ENCODE measurements at regions not wholly inside any gene's neighbourhood (a gene's known extent, or its start where the extent isn't known, plus 50 kb on each side); places are given as distances from the start of the nearest gene placed in this dataset.
"Not testable (repeated sequence)": the region's sequence is repeated elsewhere in the genome, so short reads cannot be mapped to it uniquely, and the experiment has no call there.

DNA sequence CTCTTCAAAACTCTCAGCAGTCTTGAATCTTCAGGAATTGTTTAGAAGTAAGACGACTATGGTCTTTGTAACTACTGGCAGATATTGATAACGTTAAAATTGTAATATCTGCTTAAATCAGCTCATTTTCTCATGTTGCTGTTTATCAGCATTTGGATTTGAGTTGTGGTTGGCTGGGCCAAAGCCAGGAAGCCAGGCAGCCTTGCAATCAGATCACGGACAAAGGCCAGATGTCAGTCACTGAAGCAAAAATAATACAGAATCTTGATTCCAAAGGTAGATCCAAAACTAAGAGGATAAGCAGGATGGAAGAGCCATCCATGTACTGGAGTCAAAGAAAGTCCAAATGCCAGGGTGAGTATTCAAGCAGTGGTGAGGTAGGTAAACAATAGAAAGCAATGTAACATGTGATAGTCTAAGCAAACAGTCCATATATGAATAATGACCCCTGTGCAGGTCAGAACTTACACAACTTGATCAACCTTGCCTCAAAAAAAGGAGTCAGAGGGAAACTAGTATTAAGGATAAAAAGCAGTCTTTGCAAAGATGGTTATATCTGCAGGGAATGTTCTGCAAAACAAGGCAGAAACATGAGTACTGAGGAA, 95.8 kb upstream of the RAP1B start:
- no peak for DNase-seq

GRCh38 chr12:68515793-68516192, 94.9 kb upstream of the RAP1B start:
- DNase-seq, result no peak

DNA sequence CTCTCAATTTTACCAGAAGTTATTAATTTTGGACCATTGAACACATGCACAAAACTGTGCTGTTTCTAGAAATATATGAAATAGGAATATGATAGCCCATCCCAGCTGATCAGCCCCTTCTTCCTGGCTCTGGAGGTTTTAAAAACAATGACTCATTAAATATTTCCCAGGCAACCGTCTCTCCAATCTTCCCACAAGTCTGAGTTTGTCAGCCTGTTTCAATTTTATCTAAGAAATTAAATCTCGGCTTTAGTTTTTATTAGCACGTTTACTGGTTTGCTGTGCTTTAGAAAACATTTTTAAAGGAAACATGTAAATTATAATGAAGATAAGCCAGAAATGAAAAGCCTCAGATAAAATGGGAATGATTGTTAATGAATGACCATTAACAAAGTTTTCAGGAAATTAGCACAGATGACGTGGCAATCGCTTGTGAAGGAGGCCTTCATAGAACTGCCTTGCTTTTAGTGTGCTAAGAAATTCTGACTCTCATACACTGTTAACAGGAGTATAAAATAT, 89.3 kb upstream of the RAP1B start:
- DNase-seq, result no peak

GRCh38 chr12:68521848-68522502, 88.7 kb upstream of the RAP1B start:
- DNase-seq, result no peak

DNA sequence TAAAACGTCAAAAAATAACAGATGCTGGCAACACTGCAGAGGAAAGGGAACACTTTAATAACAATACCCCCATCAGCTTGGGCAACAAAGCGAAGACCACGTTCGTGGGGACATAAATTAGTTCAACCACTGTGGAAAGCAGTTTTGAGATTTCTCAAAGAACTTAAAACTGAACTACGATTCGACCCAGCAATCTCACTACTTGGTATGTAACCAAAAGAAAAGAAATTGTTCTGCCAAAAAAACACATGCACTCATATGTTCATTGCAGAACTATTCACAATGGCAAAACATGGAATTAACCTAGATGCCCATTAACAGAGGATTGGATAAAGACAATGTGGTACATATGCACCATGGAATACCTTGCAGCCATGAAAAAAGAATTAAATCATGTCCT, 81.2 kb upstream of the RAP1B start:
- DNase-seq, result no peak

DNA sequence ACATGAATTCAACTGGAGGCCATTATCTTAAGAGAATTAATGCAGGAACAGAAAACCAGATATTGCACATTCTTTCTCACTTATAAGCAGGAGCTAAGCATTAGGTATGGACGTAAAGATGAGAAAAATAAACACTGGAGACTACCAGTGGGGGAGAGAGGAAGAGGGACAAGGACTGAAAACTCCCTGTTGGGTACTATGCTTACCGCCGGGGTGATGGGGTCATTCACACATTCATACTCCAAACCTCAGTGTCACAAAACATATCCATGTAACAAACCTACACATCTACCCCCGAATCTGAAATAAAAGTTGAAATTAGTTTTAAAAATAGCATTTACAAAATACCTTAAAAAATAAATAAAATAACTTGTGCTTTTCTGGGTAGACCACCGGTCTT, 80.8 kb upstream of the RAP1B start:
- no peak for DNase-seq

- DNase-seq, result no peak
Observed at GRCh38 chr12:68530299-68530698, 80.4 kb upstream of the RAP1B start.

GRCh38 chr12:68530965-68531364, 79.7 kb upstream of the RAP1B start:
- no peak for DNase-seq

DNA sequence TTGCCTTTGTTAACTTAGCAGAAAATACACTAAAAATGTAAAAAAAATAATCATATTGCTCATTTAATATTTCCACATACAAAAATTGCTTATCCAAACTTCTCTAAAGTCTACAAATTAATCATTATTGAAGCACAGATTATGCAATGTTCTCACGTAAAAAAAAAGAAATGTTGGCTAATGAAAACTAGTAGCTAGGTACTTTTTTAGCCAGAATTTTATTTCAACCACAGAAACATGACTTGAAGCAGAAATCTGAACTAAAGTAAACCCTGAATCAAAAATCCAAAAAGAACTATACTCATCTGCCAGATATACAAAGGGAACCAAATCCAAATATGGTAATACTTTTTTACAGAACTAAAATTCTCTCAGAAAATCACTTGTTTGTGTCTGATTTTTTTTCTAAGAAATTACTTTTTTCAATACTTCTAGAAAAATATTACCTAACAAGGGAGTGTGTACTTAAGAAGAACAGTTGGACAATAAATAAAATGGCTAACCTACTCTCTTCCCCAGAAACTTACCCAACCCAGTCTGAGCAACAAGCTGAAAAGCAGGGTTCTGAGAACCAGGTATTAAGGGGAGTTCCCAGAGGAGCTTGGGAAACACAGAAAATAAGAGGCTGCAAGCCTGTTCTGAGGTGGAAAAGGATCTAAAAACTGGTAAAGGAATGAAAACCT, 78.4 kb upstream of the RAP1B start:
- DNase-seq, result no peak

DNA sequence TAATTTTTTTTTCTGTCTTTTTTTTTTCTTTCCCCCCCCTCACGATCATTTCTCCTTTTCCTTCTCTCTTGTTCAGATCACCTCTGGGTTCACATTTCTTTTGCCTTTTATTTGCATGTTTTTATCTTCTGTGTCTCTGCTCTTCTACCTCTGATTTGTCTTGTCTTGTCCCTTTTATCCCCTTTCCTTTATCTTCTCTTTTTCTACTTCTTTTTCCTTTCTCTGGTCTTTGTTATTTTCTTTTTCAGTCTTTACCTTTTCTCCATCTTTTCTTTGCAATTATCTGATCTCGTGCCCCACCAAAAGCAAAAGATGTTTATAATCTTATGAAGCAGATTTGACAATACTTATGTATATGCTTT, 77.8 kb upstream of the RAP1B start:
- no peak for DNase-seq

GRCh38 chr12:68534108-68534507, 76.6 kb upstream of the RAP1B start:
- DNase-seq, result no peak

GRCh38 chr12:68536885-68537485, 73.7 kb upstream of the RAP1B start:
- DNase-seq, result no peak

DNA sequence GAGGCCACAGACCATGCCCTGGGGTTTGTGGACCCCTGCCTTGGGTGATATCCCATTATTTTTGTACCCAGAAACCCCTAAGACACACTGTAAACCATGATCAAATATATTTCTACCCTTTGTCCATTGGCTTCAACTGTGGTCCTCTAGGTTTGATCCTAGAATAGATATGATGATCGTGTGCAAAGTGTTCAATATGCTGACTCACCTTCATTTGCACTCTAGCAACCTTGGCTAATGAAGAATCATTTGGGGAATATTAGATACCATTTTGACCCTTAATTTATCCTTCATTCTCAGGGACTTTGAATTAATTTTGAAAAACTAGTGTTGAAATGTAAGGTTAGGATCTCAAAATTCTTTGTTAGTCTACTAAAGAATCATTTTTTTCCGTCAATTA, 73.1 kb upstream of the RAP1B start:
- no peak for DNase-seq

DNA sequence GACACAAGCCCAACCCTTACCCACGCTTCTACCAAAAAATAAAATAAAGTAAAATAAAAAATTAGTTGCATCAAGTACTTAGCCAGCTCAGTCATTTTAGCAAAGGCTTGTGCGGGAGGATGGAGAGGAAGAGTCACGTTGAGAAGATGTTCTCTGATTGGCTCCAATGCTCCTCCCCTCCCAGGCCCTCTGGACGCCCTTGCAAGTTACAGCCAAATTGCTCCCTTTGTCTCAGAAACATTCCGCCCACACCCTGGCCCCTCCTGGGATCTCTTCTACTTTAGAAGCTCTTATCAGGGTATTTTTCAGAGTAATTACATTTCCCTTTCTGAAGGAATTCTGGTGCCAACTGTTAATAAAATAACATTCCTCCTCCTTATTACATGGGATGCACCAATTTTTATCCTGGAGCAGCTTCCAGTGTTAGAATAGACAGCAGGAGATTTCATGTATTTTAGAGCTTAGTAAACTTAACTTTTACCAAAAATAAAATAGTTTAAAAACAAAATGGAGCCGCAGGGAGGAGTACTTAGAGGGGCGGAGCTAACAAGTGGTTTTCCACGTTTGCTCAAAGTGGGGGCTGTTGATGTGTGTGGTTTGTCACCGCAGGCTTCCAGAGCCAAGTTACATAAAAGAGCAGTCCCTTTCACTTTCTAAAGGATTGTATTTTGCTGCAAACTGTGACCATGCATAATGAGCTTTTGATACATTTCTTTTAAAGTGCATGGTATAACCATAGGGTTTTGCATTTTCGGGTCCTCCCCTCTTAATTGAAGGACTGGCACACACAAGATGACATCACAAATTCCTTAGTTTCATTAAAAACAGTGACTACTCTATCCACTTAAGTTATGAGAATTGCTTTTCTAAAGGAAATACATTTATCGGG, 71.7 kb upstream of the RAP1B start:
- no peak for DNase-seq

- no peak for DNase-seq
Observed at GRCh38 chr12:68539615-68539952, 71.1 kb upstream of the RAP1B start.

DNA sequence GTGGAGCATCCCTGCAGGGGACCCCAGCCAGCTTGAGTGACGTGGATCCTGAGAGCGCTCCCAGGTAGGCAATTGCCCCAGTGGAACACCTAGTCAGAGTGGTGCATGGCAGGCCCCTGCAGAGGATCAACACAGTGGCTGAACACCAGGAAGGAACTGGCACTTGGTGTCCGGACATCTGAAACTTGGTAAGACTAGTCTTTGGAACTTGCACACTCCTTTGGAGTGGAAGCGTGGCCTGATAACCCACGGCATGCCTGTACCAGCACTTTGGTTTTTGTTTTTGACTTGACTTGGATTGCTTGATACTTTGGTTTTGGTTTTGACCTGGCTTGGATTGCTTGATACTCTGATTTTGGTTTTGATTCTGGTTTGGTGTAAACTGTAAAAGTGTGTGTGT, 69.9 kb upstream of the RAP1B start:
- not testable (repeated sequence) for DNase-seq

DNA sequence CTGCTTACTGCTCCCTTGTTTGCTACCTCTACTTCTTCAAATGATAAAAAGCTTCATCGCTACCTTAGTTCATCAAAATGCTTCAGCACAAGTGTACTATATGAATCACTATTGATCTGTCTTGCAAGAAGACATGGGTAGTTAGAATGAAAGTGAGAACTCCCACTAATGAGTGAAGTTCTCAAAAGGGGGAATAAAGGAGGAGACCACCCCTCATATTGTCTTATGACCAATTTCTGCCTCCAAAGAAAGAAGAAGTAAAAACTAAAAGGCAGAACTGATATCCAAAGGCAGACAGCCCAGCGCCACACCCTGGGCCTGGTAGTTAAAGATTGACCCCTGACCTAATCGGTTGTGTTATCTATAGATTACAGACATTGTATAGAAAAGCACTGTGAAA, 63.4 kb upstream of the RAP1B start:
- not testable (repeated sequence) for DNase-seq

DNA sequence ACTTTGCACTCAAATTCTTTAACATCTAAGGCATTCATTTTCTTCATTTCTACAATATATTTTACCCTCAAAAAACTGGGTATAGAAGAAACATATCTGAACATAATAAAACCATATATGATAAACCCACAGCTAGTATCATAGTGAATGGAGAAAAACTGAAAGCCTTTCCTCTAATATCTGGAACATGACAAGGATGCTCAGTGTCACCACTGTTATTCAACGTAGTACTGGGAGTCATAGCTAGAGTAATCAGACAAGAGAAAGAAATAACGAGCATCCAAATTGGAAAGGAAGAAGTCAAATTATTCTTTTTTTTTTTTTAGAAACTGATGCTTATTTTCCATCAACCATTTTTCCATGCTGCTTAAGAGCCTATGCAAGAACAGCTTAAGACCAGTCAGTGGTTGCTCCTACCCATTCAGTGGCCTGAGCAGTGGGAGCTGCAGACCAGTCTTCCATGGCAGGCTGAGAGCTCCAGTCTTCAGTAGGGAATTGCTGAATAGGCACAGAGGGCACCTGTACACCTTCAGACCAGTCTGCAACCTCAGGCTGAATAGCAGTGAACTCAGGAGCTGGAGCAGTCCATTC, 58.0 kb upstream of the RAP1B start:
- not testable (repeated sequence) for DNase-seq

DNA sequence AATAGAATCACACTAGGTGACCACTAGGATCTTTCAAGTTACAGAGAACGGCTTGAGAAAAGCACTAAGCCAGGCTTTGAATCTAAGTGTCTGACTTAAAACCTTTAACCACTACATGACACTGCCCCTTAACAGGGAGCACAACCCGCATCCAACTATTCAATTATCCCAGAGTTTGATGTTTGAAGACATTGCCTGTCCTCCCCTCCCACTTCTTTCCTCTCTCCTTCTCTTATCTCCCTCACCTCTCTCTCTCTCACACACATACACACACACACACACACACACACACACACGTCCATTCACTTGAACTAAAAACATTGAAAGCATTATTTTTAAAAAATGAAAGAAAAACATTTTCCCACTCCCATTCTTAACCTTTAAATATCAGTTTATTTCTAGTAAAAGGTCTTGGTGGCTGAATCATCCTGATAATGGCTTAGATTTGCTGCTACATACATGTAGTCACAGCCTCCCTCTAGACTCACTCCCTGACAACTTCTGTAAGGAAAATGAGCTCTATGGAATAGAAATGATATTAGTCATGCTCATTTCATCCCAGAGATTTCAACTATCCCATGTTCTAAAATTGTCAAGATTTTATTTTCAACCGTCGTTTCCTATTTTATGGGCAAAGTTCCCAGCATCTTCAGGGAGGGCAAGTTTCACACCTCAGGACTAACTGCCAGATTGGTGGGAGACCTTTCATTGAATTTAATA, 53.5 kb upstream of the RAP1B start:
- DNase-seq, result no peak

GRCh38 chr12:68559246-68559645, 51.5 kb upstream of the RAP1B start:
- DNase-seq, result no peak

DNA sequence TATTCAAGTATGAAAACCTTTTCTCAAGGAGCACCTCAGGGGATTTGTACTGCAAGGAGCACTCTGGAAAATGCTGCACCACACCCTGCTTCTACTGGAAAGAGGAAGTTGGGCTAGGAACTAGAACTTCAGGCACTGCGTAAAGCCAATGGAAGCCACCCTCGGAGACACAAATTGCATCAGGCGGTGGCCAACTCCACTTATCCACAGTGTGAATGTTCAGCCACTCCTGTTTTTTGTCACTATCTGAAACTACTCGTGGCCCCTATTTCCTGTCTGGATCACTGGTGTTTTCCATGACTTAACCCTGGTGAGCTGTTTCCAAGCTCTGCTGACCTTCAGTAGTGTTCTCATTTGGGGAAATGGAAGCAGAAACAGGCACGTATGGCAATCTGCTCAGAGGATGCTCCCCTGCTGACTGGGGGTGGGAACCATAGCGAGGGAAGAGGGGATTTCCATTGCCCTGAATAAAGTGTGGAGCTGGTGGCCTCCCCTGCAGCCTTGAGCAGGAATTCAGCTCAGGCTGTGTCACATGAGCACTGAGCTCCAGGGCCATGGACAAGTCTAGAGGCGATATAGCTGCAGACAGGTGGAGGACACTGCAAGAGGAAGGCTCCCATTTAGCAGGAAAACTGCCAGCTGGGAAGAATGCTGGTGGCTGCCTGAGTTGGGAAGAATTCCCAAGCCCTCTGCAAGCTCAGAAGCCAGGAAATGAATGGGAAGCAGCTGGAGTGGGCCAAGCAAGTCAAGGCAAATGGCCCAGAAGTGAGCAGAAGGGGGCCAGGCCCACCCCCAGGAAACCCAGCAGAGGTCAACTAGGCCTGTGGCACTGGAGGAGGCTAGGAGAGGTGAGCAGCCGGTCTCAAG, 50.5 kb upstream of the RAP1B start:
- DNase-seq, result no peak
